NOMO-1 treated with dmso at 0.1 percent for 144 hours (cell line): ENCODE measurements at regions not wholly inside any gene's neighbourhood (a gene's known extent, or its start where the extent isn't known, plus 50 kb on each side); places are given as distances from the start of the nearest gene placed in this dataset.
A peak's percentile ranks its signal among the peaks of the same experiment; 100 is the strongest.
"Not testable (repeated sequence)": the region's sequence is repeated elsewhere in the genome, so short reads cannot be mapped to it uniquely, and the experiment has no call there.

ENCODE experiments used
- DNase-seq: peaks from one replicate; lab custom pipeline; 2025; ENCODE audit not compliant: unreplicated experiment; lab: John Stamatoyannopoulos, UW

DNA sequence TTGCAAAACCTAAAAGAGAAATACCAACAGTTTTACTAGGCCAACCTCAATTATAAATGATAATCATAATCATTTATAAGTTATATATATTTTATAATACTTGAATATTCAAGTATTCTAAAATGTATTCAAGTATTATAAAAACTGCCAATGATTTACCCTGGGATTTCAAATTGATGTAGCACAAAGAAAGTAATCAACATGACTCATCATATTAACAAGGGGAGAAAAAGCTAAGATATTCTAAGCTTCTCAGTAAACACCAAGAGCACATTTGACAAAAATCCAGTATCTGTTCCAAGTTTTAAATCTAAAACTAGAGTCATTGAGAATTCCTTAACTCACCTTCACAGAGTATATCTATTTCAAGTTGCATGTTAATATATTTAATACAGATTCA lies 56.1 kb downstream of the CAPZA3 start:
- no peak for DNase-seq

DNA sequence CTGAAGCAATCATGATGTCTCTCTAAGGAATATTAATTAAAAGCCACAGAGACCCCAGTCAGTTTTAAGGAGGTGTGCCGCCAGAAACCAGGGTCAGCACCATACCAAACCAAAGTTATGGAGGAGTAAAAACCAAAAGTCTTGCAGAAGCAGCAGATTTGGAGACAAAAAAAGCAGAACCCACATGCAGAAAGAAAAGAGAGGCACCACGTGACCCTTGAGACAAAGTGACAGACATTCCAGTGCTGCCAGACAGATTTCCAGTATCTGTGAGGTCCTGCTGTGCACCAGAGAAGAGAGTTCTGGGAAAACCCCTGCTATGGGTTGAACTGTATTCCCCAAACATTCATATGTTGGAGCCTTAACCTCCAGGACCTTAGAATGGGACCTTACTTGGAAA lies 59.7 kb downstream of the CAPZA3 start:
- DNase-seq: no peak

DNA sequence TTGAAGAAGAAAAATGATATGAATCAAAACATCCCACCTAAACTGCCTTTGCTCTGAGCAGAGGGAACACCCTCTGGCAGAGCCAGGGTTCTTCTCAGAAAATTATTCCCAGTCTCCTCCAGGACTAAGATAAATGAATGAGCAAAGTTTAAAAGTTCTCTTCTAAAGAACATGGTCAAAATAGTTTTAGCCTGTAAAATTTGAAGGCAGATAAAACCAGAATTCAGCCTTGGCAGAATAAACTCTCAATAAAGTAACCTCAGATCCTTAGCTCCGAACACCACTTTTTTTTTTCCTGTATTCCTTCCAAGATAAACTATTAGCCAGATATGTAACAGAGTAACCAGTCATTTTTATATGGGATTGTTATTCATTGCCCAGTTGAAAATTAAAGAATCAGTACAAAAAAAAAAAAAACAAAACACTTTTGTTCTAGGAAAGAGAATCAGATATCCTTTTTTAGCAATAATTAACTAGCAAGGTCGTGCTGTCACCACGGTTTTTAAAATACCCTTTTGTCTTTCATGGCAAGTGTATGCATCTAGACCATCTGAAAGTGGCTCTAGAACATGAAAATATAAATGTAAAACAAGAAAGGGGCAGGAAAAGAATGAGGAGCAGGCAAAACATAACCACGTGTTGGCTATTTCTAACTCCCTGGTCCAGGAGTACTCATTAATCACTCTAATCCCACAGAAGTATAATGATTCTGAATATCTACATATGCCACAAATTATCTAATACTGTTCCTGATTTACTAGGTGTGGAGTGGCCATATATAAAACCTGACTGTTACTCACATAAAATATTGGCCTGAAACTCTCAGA lies 60.8 kb downstream of the CAPZA3 start:
- DNase-seq: no peak

- DNase-seq: no peak
Measured at GRCh38 chr12:18799561-18799960, 61.6 kb downstream of the CAPZA3 start.

GRCh38 chr12:18805516-18806248 lies 67.8 kb downstream of the CAPZA3 start:
- DNase-seq: no peak

DNA sequence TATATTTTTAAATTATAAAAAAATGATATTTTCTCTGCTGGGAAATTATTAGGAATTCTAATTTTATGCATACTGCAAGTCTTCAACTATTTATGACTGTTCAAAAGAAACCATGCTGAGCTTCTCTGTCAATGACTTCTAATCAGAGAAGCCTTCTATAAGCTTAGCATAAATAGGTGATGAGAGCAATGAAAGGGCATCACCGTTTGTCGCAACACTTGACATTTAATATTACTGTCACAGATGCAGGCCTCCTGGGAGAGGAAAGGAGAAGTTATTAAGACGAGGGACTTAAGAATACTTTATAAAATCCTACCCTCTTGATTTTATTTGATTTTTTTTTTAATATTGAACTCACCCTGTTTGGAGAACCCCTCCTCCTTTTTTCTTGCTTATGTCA lies 69.8 kb downstream of the CAPZA3 start:
- DNase-seq: no peak

- no peak for DNase-seq
Measured at GRCh38 chr12:18808221-18808620, 70.3 kb downstream of the CAPZA3 start.

DNA sequence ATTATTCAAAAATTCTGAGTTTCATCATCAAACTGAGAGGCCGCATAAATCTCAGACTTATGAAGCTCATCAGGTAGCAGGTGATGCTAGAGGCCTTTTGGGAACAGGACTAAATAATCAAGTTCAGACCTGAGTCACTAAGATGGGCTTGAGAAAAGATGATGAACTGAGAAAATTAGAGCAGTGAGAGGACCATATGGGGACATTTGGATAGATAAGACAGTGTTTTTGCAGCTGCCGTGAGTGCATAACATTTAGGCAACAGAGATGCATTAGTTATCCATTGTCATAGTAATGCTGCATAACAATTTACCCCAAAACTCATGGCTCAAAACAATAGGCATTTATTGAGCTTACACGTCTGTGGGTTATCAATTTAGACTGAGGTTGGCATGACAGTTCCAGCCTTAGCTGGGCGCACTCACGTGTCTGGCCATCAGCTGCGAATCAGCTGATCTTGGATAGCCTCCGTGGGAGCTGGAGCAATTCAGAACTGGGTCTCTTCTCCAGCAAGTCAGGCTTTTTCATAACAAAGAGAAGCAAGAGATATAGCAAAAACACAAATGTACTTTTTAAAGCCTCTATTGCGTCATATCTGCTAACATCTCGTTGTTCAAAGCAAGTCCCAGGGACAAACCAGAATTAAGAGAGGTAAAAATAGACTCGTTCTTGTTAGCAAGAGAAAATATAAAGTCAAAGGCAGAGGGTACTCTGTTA lies 72.8 kb downstream of the CAPZA3 start:
- no peak for DNase-seq

DNA sequence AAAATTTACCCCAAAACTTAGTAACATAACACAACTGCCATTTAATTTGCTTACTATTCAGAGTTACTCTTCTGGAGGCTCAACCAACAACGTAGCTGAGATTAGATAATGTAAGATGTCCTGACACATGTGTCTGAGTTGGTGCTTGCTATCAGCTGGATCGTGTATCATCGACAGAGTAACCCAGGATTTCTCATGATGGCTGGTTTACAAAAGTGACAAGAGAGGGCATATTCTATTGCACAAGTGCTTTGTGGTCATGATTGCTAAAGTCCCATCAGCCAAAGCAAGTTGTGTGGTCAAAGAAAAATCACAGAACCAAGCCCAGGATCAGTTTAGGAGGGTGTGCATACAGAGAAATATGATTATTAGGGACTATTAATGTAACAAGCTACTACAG lies 73.4 kb downstream of the CAPZA3 start:
- peak; percentile 69 for DNase-seq

DNA sequence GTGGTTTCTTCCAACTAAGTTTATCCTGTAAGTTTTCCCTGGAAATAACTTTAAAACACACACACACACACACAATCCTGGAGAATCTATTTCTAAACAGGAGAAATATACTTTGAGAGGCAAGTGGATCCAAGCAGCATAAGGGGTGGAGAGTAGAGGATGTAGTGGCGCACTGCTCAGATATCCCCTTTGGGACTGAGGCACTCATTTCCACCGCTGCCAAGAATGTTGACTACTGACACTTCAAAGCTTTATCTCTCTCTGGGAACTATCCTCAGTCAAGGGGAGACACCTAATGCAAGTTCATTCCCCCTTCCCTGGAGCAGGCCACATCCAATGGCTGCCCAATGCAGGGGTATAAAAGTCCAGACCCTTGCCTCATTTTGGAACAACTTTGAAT lies 75.8 kb downstream of the CAPZA3 start:
- no peak for DNase-seq

- DNase-seq: no peak
Measured at GRCh38 chr12:18818579-18819268, 80.8 kb downstream of the CAPZA3 start.

DNA sequence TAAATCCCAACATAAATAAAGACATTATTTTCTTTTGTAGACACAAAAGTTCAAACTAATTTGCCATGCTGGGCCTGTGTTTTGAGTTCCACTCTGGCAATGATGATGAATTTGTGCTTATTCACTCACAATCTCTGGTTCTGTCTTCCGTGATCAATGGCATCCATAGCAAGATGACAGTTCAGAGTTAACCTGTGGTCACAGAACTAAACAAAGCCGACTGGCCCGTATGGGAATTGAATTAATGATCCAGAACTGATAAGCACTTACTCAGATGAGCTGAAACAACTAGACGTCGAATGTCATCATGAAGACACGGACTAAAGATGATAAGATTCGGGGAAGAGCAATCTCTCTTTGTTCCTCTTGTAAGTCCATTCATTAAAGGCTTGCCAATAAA lies 81.6 kb downstream of the CAPZA3 start:
- DNase-seq: no peak

GRCh38 chr12:18823461-18823860 lies 85.5 kb downstream of the CAPZA3 start:
- DNase-seq: peak; percentile 28

DNA sequence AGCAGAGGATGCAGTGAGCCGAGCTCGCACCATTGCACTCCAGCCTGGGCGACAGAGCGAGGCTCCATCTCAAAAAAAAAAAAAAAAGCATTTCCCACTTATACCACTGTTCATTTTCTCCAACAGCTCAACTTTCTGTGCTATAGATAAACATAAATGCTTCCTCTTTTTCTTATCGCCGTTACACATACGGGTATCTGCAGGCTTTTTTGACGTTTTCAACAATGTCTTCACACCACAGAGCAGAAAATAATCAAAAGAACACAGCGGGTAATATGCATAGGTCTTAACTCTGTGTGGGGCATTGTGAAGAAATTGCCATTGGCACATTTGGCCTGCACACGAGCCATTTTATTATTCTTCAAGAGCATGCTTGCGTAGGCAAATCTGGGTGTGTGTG lies 86.4 kb downstream of the CAPZA3 start:
- peak; percentile 58 for DNase-seq

DNA sequence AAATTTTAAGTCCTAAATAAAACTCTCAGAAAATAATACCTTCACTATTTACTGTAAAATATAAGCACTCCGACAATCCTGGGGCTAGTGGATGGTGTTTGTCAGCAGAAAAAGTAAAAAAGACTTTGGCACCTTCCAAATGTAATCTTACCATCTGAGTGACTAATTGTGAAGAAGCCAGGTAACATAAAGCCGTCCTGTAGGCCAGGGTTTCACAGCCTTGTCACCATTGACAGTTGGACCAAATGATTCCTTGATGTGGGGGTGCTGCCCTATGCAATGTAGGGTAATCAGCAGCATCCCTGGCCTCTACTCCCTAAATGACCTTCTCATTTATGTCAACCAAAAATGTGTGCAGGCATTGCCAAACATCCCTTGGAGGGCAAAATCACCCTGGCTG lies 87.2 kb downstream of the CAPZA3 start:
- DNase-seq: no peak

DNA sequence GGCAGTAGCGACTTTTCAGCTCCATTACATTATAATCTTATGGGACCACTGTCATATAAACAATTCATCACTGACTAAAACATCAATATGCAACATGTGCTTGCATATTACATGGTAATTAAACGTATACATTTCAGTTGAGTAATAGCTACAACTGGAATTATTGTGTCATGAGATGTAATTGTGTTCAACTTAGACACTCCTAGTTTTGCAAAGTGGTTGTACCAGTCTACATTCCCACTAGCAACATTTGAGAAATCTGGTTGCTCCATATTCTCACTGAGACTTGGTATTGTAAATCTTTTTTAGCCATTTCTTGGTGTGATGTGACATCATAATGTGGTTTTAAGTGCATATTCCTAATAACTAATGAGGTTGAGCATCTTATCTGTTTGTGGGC lies 90.0 kb downstream of the CAPZA3 start:
- no peak for DNase-seq

DNA sequence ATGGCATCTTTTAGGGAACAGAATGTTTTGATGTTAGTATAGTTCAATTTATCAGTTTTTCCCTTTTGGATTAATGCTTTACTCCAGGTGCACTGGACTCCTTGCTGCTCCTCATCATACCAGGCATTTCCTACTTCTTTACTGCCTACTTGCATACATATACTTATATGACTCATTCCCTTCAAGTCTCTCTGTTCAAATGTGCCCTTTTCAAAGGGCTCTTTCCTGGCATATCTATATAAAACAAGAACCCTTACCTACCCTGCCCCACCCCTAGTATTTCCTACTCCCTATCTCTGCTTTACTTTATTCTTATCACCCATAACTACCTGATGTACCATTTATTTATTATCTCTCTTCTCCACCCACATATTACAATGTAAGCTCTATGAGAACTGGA lies 90.6 kb downstream of the CAPZA3 start:
- no peak for DNase-seq

DNA sequence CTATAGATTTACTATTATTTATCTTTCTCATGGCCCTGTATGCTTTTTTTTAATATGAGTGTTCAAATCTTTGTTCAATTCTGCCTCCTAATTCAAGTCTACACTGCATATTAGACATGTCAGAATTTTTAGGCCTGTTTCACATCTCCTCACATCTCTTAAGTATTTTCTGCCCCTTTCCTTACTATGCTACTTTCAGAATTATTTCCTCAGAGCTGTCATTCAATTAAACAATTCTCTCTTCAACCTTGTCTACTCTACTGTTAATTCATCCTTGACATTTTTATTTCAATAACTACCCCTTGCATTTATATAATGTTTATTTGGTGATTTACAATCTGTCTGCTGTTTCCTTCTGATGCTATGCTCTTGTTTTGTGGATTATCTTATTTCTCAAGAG lies 91.1 kb downstream of the CAPZA3 start:
- DNase-seq: no peak

DNA sequence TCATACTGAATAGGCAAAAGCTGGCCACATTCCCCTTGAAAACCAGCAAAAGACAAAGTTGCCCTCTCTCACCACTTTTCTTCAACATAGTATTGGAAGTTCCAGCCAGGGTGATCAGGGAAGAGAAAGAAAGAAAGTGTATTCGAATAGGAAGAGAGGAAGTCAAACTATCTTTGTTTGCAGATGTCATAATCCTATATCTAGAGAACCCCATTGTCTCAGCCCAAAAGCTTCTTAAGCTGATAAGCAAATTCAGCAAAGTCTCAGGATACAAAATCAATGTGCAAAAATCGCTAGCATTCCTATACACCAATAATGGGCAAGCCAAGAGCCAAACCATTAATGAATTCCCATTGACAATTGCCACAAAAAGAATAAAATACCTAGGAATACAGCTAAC lies 95.0 kb downstream of the CAPZA3 start:
- DNase-seq: not testable (repeated sequence)

GRCh38 chr12:18837025-18837424 lies 99.1 kb downstream of the CAPZA3 start:
- DNase-seq: no peak

- DNase-seq: no peak
Measured at GRCh38 chr12:18837505-18837904, 99.6 kb downstream of the CAPZA3 start.
